T-helper 9 cell (primary cell): ENCODE measurements at regions not wholly inside any gene's neighbourhood (a gene's known extent, or its start where the extent isn't known, plus 50 kb on each side); places are given as distances from the start of the nearest gene placed in this dataset.
A peak's percentile ranks its signal among the peaks of the same experiment; 100 is the strongest.

Experiments
- DNase-seq: peaks from one replicate; pipeline ENCODE4 v3.0.0-alpha.2; 2020

DNA sequence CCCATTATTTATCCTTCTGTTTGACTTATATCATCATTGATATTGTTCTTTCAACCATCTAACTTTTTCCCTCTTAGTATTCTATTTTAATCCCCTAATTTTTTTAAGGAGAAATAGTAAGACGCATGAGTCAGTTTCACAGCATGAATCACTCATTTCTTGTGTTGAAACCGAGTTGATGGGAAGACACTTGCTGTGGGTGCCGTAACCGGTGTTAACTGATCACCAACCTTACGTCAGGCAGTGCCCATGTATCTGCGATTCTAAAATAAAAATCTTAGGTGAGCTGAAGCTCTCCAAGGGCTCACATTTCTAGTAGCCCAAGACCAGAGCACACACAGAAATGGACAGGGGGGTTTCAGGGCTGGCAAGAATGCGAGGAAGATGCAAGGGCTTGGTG is 348.1 kb downstream of the GALR1 start:
- DNase-seq = no peak

DNA sequence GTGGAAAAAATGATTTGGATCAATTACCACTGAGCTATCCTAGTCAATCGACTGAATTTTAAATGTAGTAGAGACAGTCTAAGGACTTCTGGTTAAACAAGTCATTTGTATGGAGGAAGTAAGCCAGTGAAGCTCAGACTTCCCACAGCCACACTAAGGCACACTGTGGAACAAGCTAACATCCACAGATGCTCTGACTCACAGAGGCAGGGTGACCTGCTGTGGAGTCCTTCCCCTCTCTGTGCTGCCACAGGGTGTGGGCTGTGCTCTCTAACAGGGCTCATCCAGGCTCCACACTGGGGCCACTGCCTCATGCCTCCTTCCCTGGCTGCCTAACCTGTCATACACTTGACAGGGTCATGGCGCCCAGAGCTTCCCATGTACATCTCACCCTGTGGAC is 351.0 kb downstream of the GALR1 start:
- no peak for DNase-seq

DNA sequence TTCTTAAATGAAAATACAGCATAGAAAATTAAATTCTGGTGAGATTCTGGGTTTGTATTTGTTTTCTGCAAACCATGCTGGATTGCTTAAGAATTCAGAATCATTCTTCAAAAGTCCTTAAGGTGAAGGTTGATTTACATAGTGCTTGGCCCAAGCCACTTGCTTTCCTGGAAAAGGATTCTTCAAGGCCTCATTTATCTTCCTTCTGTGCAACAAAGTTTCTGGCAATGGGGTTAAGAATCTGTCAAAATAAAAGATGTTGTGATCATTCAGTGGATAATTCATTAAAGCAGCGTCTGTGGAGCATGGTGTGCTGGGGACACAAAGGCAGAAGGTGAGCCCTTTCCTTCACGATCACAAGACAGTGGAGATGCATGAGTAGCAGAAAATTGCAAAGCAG is 351.9 kb downstream of the GALR1 start:
- DNase-seq = no peak

DNA sequence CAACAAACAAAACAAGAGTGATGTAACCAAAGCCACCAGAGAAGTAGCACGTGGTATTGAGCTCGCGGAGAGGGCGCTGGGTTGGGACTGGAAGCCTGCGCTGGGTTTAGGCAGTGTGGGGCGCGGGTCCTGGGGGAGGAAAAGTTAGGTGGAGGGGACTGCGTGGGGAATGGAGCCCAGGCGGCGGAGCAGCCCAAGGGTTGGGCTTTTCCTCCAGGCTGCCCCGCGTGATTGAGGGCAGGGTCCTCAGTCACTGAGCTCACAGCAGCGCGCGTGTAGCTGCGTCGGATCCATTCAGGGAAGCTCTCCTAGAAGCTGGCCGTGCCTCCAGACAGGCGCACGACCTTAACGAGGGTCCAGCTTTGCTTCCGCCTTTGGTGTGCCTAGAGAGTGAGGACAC is 357.4 kb downstream of the GALR1 start:
- DNase-seq = no peak

DNA sequence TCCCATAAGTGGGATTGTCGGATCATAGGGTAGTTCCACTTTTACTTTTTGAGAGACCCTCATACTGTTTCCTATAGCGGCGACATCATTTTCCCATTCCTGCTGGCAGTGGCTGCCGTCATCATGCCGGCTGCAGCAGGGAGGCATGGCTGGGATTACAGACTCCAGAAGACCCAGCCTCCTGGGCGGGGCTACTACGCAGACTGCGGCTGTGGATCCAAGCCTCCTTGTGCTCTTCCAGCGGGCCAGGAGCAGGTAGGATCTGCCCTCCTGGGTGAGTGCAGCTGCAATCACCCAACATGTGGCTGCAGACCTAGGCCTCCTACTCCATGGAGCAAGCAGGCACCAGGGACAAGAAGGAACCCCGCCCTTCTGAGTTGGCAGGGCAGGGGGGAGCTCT is 359.2 kb downstream of the GALR1 start:
- DNase-seq = no peak

DNA sequence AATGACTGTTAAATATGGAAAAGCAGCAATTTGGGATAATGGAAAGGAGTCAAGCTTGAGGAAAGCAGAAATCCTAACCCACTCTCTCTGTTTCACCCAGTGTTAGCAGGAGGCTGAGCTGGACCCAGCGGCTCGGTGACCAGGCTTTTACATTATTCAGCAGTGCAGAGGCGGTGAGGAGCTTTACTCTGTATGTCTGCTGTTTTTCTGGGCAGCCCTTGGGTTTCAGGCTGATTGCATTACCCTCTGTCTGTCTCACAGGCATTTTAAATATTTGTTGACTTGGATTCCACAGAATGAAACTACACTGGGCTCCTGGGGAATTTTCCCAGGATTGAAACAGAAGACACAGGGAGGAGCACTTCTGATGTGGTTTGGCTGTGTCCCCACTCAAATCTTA is 368.0 kb downstream of the GALR1 start:
- DNase-seq = no peak

DNA sequence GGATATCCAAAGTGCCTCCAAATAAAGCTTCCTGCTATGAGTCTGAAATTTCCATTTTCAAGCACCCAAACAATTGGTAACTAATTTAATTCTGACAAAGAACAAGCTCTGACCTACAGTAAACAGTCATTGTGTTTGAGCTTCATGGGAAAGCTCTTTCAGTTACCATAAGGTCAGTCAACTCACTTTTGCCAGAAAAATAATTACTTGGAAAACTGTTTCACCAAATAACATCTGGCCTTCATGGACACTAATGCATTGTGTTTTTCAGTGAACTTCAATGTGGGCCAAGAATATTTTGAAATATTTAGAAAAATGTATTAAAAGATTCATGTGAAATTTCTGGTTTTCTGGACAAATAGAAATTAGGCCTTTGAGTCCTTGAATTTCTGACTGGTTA is 369.9 kb downstream of the GALR1 start:
- DNase-seq = no peak

DNA sequence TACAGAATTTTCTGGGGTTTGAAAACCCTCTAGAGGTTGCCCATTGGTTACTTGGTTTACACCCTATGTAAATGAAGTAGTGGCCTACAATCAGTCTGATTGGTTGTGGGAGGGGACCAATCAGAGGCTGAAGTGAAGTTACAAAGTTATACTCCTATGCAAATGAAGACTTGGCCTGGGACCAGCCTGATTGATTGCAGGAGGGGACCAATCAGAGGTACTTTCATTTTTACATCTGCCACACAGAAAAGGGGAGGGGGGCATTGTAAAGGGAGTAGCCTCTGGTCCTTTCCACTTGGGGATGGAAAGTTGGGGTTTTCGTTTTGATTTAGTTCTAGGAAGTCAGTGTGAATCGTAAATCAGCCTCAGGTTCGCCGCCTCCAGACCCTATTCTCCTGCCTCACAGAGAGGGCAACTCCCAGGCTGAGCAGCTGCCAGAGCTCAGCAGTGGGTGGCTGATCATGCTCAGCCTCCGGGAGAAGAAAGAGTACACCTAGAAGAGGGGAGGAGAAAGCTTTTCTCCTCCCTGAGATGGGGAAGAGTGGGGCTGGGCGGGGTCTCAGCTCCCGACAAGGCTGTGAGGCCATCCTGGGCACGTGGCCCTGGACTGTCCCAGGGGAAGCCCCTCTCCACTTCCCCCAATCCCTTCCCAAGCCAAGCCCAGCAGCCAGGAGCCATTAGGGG is 372.5 kb downstream of the GALR1 start:
- DNase-seq = no peak

DNA sequence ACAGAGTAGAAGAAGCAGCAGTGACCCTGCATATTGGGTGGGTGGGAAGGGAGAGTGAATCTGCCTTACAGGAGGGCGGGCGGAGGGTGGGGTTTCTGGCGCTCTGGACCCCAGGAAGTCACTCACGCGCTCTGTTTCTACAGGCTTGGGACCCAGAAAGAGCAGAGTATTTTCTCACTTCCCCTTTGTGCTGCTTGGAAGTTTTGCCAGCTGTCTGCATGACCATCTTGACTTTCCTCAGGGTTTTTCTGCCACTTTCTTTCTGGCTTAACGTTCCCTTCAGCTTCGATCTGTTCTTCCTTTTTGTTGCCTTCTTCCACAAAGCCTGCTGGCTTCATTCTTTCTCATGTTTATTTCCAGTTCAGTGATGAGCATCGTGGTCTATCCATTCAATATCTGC is 383.1 kb downstream of the GALR1 start:
- no peak for DNase-seq

DNA sequence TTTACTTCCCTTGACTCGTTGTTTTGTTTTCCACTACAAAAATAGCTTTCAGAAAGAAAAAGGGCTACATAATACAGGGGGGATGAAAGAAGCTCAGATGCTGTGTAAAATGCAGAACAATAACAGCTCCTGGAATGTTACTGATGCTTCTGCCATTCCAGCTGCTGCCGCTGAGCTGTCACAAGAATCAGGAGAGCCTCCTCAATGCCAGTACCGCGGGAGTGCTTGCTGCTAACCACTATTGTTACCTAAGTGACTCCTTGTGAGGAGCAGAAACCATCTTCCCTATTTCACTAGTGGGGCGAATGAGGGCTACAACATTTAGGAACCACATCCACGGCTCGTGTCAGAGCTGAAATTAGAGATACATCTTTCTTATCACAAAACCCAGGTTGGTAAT is 384.8 kb downstream of the GALR1 start:
- no peak for DNase-seq

DNA sequence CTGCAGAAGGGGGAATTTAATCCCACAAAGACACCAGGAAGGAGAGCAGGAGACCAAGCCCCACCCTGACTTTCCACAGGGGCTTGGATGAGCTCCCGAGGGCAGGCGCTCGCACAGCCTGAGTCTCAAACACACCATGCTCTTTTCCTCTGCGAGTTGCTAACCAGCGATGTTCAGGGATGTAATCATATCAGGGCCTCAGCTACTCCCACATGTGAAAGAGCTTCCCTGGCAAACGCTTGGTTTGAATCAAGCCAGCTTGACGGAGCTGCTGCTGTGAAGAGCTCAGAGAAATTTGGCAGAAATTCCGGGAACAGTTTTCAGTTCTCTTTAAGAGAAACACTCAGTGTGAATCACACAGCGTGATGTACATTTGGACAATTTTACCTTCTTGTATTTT is 385.8 kb downstream of the GALR1 start:
- no peak for DNase-seq

DNA sequence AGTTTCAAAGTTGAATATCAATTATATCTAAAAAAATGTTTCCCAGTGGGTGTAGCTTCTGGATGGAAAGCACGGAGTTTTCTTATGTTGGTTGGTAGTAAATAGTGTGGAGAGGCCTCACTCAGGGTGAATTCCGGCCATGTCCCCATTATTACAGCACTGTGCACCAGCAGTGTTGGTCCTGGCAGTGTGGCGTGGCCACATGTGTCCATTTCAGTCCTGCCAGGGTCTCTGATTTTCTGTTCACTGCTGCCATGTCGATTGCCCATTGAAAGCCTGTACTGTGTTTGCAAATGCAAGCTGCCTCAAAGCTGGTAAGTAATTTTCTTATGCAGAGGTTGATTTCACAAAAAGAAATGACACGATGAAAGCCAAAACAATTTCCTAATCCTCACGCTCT is 386.2 kb downstream of the GALR1 start:
- no peak for DNase-seq

DNA sequence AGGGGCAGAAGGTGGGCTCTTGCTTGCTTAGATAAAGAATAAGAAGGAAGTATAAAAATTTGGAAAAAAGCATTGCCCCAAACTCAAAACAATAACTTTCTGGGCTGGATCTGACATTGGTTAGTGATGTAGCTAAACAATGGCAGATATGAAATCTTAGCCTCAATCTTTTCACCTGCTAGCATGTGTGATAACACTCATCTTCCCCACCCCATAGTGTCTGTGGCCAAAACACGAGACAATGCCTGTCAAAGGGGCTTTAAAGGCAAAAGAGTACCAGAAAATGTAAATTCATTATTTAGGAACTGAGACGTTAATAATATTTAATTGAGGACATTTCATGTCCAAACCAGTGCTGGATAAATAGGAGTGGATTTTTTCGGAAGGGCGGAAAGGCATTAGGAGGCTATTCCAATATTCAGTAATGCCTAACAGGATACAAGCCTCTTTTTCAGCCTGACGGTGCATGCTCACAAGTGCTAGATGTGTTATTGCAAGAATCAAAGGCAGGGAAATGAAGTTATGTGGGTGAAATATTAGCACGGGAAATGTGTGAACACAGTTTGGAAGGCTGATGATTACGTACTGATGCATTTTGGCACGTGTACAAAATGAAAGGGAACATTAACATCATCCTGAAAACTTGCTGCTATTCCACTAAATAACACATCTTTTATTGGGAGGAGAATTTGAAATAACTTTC is 395.7 kb downstream of the GALR1 start:
- DNase-seq = no peak

DNA sequence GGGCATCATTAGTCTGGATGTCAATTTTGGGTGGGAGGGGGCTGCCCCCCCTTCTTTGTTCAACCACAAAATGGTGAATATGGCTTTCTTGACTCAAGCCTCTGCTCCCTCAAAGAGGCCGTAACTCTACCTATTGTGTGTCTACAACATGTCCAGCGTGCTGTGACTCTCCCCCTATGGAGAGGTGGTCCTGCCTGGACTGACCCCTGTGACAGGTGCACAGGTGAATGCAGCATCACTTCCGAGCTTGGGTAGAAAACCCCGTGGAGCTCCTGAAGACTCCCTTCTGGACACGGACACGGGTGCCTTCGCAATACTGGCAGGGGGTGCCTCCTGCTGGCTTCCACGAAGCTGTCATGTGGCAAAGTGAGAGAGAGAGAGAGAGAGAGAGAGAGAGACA is 397.8 kb downstream of the GALR1 start:
- no peak for DNase-seq

DNA sequence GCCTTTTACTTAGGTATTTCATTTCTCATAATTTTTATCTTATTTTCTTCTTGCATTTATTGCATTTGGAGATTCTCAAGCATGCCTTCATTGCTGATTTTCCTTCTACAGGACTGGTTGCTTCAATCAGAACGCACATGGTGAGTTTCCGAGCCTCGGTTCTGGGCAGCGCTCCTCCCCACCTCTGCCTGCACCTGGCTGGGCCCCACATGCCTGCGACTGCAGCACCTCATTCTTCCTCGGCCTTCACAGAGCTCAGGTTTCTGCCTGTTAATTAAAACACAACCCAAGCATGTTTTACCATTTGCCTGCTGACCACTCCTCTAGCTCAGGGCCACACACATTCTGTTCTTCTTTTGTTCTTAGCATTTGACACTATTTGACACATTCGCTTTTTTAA is 398.8 kb downstream of the GALR1 start:
- no peak for DNase-seq

DNA sequence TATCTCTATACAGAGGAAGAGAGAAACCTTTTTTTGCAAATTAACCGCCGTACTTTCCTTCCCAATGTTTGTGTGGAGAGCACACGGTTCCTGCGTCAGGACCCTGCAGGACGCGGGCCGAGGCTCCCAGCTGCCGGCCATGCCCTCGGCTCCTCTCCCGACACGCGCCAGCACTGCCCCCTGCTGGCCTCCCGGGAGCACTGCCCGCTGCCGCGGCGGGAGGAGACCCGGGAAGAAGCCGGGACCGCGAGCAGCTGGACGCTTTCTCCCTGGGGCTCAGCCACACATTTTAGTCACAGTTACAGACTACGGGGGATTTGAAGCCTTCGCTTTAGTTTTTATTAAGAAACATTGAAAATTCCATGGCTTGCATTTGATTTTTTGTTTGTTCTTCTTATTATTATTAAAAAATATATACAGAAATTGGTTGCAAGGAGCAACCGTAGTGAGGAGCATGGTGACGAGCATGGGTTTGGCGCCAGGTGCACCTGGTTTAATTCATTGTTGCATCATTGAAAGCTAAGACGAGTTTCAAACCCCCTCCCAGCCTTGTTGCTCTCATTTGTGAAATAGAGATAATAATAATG is 401.2 kb downstream of the GALR1 start:
- DNase-seq = peak; percentile 45

DNA sequence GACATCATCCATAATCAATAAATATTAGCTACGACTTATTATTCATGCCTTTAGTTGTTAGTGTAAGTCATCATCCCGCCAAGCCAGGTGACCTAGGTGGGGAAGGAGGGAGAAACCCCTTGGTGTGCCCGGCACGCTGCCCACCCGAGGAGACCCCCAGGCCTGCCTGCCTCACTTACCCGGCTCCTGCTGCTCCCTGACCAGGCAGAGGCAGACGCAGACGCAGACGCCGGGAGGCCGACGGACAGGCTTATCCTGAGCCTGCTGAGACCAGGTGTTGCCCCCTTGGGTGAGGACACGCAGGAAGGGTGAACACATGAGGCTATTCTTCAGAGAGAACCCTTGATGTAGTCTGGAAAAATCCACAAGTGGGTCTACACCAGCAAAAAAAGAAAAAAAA is 401.8 kb downstream of the GALR1 start:
- DNase-seq = no peak

DNA sequence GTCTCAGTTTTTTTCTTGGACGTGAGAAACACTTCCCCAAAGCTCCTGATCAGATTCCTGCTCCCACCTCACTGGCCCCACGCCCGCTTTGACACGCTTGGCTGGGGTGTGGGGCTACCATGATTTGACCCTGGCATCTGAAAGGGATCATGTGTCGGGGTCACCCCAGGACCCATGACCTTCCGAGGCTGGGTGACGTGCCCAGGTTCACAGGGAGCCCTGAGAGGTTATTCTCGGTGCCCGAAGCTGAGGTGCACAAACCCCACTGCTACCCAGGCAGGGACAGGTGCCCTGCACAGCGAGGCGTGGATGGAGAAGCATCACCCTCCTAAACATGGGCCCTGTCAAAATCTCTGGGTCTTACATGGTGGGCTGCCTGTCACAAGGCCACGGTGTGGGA is 404.1 kb downstream of the GALR1 start:
- no peak for DNase-seq

DNA sequence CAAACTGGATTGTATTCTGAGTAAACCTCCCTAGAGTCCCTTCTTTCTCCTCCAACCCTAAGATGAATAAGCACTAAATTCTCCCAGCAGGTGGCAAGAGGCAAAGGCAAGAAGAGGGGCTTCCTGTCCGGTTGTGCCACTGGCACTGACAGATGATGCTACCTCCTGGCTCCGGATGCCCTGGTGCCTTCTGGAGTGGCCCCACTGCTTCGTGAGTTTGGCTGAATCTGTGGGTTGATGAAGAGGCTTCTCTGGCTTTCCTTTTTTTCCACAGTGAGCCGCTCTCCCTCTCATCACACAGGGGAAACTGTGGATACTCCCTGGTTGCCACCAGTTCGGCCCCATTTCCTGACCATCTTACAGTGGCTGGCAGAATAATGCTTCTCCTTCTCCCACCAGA is 404.7 kb downstream of the GALR1 start:
- no peak for DNase-seq

DNA sequence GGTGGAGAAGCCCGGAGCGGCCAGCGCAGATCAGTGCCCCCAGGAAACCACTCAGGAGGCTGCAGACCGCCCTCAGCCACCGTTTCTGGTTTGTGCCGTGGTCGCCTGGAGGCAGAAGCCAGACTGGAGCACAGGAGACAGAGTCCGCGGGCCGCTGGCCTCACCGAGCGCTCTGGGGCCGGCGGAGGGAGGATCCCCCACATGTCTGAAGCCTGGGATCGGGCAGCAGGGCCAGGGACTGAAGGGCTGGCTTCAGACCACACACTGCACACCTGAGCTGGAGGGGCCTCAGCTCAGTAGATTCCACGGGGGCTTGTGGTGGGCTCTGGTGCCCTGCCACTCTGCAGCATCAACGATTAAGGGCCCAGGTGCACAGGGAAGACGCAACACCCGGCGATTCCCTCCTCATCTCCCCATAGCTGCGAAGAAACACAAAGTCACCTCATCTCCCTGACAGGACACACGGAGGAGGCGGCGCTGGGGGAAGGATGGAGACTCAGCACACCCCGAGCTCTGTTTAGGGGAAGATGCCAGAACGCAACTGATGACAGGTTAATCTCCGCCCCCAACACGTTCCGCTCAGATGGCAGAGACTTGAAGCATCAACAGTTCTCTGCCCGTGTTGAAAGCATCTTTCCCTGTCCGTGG is 408.1 kb downstream of the GALR1 start:
- no peak for DNase-seq

DNA sequence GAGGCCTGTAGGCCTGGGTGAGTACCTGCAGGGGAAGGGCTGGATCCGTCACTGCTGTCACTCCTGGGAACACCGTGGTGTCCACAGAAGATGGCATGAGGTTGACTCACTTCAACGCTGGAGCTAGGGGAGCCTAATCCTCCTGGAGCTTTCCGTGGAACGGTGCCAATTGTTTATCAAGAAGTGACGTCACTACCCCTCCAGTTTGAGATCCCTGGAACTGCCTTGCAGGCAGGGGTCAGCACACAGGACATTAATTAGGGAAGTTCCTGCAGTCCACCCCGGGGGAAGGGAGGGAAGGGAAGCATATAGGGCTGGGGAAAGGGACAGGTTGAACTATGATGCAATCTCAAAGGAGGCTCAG is 408.6 kb downstream of the GALR1 start:
- no peak for DNase-seq

DNA sequence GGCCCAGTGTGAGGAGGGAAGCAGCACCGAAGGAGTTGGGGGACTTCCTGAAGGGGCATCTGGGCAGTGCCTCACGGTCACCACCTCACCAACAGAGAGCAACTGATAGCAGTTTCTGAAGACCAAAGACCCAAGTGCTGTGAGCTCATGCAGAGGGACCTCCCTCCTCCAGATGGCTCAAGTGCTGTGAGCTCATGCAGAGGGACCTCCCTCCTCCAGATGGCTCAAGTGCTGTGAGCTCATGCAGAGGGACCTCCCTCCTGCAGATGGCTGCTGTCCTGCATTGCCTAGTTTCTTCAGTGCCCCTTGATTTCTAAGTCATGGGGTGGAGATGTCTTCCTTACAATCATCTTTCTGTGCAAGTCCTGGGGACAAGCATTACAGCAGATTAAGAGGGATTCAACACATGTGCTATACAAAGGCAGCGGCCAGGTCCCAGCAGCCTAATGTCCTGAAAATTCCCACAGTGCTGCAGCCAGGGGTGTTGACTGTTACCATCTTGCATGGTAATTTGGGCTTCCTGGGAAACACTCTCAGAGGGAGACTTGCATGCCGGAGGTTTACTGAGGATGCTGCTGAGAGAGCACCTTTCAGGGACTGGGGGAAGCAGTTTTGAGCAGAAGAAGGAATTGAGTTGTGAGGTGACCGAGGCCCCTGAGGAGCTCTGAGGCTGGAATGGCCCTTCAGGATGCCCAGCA is 409.3 kb downstream of the GALR1 start:
- no peak for DNase-seq

DNA sequence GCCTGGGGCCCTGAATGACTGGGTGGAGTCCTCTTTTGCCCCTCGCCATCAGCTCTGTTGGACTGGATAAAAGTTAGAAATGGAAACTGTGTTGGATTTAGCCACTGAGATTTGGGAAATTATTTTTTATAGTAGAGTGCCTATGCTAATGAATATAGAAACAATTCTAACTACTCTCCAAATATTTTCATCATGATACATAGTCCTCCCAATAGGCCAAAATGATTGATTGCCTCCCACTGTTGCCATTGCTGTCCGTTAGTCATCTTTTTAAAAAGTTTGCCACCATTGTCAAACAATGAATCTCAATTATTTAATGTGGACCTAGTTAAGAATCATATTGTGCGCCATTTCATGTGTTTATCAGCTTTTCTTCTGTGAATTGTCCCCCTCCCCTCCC is 417.0 kb downstream of the GALR1 start:
- DNase-seq = no peak

DNA sequence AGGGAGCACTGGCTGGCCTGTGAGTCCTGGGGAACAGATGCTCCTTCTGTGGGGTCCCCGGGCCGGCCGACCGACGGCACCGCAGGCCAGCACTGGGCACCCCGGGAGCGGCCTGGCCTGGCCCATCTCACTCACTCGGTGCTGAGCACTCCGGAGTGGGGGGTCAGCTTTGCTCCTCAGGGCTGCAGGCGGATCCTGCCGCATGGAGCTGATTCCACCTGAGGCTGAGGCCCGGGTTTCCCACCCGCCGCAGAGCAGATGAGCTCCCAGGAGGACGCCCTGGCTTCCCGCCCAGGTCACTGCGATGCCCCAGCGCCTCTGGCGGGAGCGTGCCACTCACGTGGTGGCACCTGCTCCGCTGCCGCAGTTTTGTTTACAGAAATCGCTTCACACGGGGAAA is 418.6 kb downstream of the GALR1 start:
- no peak for DNase-seq
